AG08396 (cell line): ENCODE measurements at regions not wholly inside any gene's neighbourhood (a gene's known extent, or its start where the extent isn't known, plus 50 kb on each side); places are given as distances from the start of the nearest gene placed in this dataset.

ENCODE experiments used
- DNase-seq: peaks from one replicate; pipeline ENCODE4 v3.0.0; 2012; ENCODE audit warnings: low spot score, mixed read lengths

DNA sequence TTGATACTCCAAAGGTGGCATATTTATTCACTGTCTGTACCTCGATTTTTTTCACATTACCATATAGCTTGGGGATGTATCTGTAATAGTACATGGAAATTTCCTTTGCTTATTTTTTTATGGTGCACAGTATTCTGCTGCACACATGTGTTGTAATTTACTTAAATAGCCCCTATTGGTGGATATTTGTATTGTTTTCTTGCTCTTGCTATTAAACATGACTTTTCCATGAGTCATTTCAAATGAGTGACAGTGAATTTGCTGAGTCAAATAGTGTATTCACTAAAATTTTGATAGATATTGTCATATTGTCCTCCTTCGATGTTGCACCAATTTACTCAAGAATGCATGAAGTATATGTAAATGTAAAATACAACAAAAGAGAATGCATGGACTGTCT, 122.7 kb upstream of the STEAP4 start:
- no peak for DNase-seq

DNA sequence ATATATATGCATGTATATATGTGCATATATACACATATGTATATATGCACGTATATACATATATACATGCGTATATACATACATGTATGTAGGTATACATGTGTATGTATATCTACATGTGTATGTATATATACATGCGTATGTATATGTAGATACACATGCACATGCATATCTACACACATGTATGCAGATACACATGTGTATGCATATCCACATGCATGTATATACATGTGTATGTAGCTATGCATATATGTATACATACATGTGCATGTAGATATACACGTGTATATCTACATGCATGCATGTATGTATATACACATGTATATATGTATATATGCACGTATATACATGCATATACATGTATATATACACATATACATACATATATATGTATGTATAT, 95.8 kb upstream of the STEAP4 start:
- no peak for DNase-seq

DNA sequence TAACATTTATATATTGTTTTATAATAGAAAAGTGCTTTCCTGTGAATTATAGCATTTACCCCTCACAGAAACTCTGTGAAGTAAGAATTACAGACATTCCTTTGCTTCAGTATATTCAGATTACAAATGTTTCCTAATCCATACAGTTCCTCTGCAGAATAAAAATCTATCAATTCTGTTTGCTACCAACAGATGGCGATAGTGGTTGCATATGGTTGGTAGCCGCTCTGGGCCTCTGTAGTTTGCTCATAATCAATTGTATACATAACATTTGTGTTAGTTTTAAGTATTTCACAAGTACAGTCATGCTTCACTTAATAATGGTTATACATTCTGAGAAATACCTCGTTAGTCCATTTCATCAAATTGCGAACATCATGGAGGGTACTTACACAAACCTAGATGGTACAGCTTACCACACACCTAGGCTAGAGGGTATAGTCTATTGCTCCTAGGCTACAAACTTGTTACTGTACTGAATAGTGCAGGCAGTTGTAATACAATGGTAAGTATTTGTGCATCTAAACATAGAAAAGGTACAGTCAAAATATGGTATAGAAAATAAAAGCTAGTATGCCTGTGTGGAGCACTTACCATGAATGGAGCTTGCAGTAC, 94.4 kb upstream of the STEAP4 start:
- DNase-seq: no peak

DNA sequence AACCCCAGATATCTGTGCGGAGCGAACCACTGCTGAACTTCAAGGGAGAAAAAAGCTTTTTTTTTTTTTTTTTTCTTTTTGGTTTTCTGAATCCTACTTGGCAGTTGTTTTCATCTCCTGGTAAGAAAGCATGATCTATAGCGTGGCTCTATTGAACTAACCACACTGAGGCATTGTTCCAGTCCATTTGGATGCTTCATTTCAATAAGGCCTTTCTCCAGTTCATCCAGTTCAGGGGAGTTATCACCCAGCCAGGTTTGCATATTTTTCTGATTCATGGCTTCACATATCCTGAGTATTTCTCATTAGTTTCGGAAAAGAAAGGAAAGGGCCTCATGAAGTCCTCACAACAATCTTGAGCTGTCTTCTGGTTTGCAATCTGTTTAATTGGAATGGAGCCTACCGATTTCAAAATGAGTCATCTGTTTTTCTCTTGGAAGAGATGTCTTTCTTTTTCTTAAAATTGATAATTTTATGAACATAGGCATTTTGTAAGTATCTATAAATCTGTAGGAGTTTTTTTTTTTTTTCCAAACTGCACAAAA, 93.1 kb upstream of the STEAP4 start:
- no peak for DNase-seq

DNA sequence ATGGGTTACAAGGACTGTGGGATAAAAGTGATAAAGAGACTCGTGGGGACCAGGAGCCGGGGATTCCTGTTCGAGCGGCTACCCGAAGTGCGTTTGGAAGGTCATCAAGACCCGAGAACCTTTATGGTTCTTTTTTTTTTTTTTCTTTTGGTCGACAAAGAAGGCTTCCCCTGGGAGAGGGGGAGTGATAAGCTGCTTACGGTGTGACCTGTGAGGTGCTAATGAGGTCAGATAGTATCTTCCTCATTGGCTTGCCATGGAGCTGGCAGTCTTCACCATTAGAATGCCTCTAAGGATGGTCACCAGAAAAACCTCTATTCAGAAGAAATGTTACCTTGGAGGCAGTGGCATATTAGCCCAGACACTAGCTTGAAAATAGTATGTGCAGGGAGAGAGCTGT, 92.3 kb upstream of the STEAP4 start:
- DNase-seq: no peak

DNA sequence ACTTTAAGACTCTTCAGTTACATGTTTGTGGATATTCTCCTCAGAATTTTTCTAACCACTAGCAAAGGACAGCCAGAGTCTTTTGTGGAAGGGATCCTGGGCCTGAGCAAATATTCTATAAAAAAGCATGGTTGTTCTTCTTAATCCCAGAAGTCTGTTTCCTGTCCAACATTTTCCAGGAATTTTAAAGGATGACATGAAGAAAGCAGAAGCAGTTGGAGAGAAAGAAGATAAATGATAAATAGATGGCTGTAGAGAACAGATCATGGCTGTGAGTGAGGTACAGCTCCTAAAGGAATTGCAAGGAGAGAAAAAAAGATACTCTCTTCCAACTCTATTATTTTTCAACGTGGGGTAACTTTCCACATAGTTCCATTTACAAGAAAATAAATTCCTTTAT, 91.8 kb upstream of the STEAP4 start:
- no peak for DNase-seq

DNA sequence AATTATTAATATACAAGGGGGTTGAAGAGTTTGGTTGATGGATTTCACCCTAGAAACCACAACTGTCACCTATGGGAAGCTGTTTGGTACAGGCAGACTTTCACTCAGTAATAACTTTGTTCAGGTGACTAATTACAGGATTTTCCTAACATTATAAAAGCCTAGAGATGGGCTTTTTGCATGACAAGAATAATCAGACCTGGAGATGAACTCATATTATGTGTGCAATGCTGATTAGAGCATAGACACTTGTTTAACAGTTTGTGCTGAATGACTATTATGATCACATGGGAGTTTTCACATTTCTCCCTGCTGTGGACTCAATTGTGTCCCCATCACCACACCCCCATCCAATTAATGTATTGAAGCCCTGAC, 90.2 kb upstream of the STEAP4 start:
- DNase-seq: no peak

DNA sequence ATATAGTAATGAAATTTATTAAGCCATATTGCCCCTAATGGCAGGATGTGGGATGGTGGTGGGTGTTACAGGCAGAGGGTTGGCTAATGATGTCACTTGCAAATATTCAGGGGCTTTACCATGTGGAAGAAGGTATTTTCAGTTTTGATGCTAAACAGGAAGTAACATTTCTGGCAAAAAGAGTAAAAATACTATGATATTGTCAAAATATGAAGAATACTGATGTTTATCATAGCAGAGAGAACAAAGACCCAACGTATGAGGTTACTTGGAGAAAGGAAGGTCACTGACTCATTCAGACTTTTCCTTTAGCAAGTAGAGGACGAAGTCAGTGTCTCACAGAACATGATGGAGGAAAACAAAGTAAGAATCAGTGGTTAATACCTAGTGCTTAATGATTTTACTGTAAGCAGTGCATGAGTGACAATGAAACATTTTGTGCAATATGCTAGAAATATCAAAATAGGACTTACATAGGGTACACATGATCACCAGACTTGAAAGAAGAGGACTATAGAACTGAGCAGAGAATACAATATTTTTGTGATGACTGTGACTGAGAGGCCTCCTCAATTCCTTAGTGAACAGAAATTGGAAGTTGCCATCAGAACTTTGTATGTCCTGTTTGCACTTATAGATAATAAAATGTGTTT, 89.7 kb upstream of the STEAP4 start:
- no peak for DNase-seq

DNA sequence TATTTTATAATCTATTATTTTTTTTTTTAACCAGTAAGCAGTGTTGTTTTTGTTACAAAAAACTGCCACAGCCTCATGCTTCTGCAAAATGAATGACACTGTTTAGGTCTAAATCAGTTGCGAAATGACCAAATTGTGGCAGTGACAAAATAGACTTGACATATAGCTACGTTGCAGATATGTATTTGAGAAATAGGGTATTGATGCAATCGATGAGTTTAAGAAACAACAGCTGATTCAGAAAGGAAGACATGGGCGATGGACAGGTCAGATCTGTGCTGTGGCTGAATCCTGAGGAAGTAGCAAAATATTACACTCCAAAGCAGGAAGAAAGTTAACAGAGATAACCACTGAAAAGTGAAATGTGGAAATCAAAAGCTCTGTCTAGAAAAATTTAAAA, 89.0 kb upstream of the STEAP4 start:
- DNase-seq: no peak

DNA sequence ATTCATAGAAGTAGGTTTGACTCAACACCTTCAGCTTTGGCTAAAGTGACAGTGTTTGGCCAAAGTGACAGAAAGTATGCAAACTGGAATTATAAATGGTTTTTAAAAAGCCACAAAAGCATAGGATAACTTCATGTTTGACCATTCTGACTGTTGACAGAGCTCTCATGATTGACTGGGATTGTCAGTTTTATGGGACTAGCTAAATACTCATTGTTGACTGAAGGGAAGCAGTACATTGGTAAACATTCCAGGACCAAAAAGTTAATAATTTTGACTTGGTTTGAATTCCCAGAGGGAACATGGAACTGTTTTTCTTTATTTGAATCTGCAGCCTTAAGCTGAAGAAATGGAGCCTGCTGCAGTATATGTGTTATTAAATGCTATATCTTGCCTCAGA, 84.6 kb upstream of the STEAP4 start:
- DNase-seq: no peak

DNA sequence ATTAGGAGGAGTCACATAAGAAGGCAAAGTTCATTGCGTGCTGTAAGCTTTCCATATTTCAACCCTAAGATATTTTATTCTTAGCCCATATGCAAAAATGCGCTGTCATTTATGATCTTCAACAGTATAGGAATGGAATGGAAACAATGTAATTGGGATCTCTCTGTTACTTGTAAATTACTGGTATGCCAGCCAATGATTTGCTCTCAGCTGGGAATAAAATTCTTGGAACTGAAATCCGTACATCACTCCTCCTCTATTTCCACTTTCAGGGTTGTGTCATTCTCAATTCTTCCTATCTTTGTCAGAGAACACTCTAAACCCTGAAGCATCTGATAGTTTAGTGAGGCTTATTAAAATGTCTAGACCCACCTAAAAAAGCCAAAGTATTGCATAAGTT, 80.7 kb upstream of the STEAP4 start:
- DNase-seq: no peak

DNA sequence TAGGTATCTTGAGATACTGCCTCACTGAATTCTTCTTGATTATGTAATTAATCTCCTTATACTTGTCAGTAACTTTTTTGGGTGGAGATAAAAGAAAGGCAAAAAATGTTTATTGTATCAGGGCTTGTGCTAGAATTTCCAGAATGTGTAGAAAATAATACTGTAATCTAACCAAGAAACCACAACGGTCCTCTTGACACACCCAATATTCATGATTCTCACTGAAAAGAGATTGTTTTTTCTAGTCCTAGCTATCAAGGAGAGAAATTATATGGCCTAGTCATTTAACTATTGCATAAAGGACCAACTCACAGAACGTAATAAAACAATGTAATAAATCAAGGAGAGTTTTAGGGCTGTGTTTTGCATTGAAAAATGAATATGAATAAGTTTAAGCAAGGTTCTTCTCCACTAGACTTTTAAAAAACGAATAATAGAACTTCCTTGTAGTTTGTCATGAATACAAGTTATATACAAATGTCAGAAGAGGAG, 80.0 kb upstream of the STEAP4 start:
- no peak for DNase-seq

DNA sequence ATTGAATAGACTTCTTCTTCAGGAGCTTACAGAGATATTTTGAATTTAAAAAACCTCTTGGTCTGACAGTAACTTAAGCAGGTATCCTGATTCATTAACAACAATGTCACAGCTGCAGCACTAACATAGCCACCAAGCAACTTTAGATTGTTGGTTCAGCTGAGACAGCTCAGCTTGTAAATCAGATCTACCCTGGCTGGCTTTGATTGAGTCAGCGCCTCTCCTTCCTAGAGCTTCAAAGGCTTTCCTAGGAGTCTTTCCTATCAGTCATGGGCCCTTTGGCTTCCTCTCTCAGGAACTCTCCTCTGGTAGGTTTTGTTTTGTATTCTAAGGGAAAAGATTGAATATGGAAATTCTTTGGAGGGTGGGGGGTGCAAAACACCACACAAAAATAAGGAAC, 70.7 kb upstream of the STEAP4 start:
- DNase-seq: no peak

DNA sequence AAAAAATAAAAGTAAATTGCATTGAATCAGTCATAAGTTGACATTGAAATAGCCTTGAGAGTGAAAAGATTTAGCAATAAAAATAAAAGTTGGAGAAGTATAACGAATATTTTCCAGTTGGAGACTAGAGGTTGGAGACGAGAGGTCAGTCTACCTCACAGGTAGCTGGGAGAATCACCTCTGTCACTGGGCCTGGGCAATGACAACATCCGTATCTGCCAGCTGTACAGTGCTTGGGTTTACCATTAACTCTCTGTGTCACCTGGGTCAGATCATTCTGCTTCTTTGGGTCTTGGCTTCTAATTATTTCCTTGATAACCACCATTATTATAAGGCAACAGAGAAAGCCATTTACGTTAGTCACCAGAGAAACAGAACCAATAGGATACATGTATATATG, 62.0 kb upstream of the STEAP4 start:
- no peak for DNase-seq

DNA sequence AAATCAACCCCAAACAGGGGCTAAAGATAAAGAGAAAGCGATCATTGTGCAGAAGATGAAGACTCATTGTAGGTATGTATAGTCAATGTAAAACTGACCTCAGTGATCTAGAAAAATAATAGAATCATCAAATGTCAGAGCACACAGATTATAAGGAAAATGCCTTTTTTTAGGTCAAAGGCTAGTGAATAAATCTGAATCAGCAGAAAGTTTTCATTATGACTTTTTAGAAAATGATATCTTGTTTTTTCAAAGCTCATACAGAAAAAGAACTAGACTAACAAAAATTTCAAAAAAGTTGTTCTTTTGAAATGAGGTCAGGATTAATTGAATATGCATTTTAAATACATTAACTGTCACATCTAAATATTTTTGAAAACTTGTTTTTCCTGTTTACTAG, 60.2 kb upstream of the STEAP4 start:
- DNase-seq: no peak

DNA sequence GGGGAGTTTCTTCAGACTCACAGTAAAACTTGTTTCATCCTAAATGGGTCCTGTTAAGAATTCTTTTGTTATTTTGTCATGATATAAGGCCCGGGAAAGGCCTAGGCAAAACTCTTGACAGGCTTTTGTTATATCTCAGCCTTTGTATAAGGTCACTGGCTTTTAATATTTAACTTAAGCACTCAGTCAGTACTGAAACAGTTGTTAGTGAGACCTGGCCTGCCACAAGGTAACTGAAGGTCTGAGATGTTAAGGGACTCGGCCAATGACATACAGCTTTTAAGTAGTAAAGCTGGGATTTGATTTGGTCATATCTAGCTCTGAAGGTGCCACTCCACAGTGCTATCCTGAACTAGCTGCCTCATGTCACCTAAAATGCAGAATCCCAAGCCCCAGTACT, 57.2 kb upstream of the STEAP4 start:
- DNase-seq: no peak

DNA sequence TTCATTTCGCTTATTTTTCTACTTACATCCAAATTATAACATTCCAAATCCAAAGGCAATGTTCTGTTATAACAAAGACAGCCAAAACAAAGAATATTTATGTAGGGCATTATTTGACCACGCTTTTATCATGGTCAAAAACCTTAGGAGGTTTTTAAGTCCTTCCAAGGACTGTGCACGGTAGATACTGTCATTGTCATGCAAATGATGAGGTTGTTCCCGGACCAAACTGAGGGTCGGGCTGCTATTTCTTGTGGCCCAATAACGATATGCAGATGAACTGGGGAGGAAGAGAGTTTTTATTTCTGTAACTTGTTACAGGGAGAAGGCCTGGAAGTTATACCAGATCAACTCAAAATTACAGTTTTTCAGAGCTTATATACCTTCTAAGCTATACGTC, 56.6 kb upstream of the STEAP4 start:
- no peak for DNase-seq

DNA sequence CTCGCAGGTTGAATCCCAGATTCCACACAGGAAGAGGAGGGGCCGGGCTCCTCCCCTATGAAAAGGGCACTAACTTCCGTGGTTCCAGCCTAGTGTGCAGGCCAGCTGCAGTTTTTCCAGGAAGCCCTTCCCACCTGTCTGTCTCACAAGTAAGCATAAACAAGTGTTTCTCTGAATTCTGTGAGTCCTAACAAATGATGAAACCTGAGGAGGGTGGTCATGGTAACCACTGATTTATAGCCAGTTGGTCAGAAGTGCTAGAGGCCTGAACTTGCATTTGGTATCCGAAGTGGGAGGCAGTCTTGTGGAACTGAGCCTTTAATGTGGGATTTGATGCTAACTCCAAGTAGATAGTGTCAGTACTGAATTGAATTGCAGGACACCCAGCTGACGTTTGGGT, 54.7 kb upstream of the STEAP4 start:
- DNase-seq: no peak

DNA sequence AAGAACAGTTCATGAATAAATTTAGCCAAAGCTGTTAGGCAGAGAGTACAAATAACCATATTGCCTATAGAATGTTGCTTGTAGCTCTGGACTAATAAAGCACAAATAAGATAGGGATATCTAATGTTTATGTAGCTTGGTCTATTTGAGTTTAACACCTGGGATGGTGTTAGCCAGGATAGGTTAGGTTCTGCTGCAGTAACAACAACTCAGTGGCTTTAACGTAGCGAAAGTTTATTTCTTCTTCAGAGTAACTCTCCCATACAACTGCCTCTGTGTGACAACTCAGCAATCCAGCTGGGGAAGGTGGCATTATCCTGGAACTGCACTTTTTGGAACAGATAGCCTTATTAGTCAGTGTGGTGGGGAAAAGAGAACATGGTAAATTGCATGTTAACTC, 52.2 kb upstream of the STEAP4 start:
- no peak for DNase-seq

DNA sequence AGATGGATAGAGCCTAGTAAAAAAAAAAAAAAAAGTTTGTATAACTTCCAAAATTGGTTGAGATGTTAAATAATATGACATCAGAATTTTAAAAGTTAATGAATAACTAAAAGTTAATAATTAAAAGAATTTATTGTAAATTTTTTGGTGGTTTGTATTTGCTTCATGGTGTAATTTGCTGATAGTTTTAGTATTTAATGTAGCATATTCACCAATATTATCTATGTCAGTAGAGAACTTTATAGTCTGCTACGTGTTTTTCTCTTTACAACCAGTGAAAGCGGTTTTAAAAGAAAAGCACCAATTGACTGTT, 51.8 kb upstream of the STEAP4 start:
- no peak for DNase-seq

DNA sequence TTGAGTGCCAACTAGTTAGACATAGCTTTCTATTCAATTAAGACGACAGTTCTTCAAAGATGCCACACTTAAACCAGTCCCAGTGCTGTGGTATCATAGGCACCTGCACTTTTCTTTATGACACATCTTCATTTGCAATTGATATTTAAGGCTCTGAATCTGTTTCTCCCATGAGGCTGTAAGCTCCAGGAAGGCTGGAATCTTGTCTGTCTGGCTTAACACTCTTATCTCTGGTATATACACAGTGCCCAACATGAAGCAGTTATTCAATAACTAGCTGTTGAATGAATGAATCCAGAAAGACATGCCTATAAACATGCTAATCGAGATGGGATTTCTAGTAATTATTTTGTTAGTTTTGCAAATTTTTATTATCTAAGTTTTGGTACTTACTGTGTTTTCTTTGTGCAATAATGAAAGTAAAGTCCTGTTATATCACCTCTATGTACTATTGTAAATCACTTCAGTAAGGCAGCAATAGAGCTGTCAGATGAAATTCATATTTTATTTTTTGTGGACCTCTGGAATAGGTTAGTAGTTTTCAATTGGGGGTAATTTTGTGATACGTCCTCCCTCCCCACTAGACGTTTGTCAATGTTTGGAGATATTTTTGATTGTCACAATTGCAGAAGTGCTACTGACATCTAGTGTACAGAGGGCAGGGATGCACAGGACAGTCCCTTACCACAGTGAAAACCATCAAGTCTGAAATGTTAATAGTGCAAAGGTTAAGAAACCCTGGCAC, 51.3 kb upstream of the STEAP4 start:
- no peak for DNase-seq

DNA sequence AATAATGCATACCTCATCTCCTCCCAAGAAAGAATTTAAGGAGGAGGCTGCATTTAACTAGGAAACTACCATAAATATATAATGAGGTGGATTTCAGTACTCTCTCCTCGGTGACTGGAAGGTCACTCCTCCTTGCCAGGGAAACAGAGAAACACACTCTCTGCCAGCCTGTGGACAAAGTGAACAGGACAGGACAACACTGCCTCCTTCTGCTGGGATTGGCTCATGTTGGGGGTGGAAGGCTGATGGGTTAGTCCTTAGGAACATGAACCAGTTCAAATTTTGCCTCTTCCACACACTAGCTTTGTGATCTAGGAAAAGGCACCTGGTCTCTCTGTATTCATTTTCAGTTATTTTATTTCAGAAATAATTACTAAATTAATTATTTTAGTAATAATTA, 50.6 kb upstream of the STEAP4 start:
- peak; percentile 5 for DNase-seq
